K562 (cell line): ENCODE measurements at regions not wholly inside any gene's neighbourhood (a gene's known extent, or its start where the extent isn't known, plus 50 kb on each side); places are given as distances from the start of the nearest gene placed in this dataset.

Source experiments
- ATAC-seq: fragments of 200-7000 bp; cut with Tn5 transposase; 3 replicates; pipeline ENCODE4 v1.9.1; 2020; ENCODE audit warnings: moderate library complexity
- BruUV-seq: library from RNA; stranded (reverse); fragments of 400-500 nt; replicated peaks from 2 replicates; lab custom pipeline; 2021; lab: Mats Ljungman, UMichigan
- CTCF ChIA-PET: fragments of 300-600 bp; formaldehyde crosslinking; extraction: SDS; loops from one replicate; lab custom pipeline; 2021; ENCODE audit warnings: low intra/inter-chr PET ratio; lab: Yijun Ruan, JAX
- POLR2A ChIA-PET: fragments of 300-600, 350-650 bp; sonication (Branson Sonifier 250); formaldehyde crosslinking; extraction: SDS; loops from one replicate; lab custom pipeline; 2021; ENCODE audit warnings: antibody characterized with exemption, inconsistent platforms; lab: Yijun Ruan, JAX
- DNase-seq, 4 experiments: peaks; one replicate each; pipeline versions ENCODE4 v3.0.0 to v3.0.0-alpha.2; 2011 to 2018; ENCODE audit warnings: low spot score in 3 of 4, mixed read lengths in 3 of 4; ENCODE audit errors: extremely low read depth in 1 of 4
- FAIRE-seq: peaks from 2 replicates; lab custom pipeline; 2011; peaks lifted over from hg19 to GRCh38; lab: Jason Lieb, UNC
- H2AFZ ChIP-seq: 2 replicates; pipeline ENCODE4 v1.6.0; 2011; ENCODE audit warnings: low read depth, low read length, control low read depth, inconsistent platforms
- H3K27ac ChIP-seq: fragments of 200-600 bp; 3 replicates; pipeline ENCODE4 v1.8.0; 2011; ENCODE audit warnings: low read depth, mild to moderate bottlenecking, control low read depth, inconsistent platforms, low read length, moderate library complexity, mixed read lengths; ENCODE audit errors: extremely low read depth
- H3K27me3 ChIP-seq, 2 experiments: fragments of 300-600 bp in 1 of 2; 2 replicates in 1 of 2; 3 replicates in 1 of 2; pipeline versions ENCODE4 v1.6.0 to v1.8.0; 2011; ENCODE audit warnings: inconsistent platforms in 2 of 2, low read length in 2 of 2, mild to moderate bottlenecking in 1 of 2, mixed read lengths in 1 of 2, moderate library complexity in 1 of 2; ENCODE audit not compliant: control insufficient read depth in 2 of 2, insufficient read depth in 2 of 2
- H3K36me3 ChIP-seq: fragments of 300-600 bp; 3 replicates; pipeline ENCODE4 v1.8.0; 2011; ENCODE audit warnings: mild to moderate bottlenecking, low read length, inconsistent platforms; ENCODE audit not compliant: control insufficient read depth, insufficient read depth
- H3K4me1 ChIP-seq, 2 experiments: fragments of 200-600 bp in 1 of 2; replicated peaks in 1 of 2; 2 replicates in 1 of 2; 3 replicates in 1 of 2; pipeline versions ENCODE4 v1.5.1 to v1.8.0; 2011; ENCODE audit warnings: inconsistent platforms in 2 of 2, low read length in 2 of 2, mild to moderate bottlenecking in 1 of 2, mixed read lengths in 1 of 2, moderate library complexity in 1 of 2; ENCODE audit not compliant: control insufficient read depth in 2 of 2, insufficient read depth in 2 of 2
- H3K4me2 ChIP-seq: 2 replicates; pipeline ENCODE4 v1.6.1; 2011; ENCODE audit warnings: low read length, control low read depth, inconsistent platforms, mixed read lengths; ENCODE audit not compliant: insufficient read depth
- H3K4me3 ChIP-seq: fragments of 200-600 bp; sonication (generic), shearing (Covaris generic); 2 replicates; pipeline ENCODE4 v1.5.1; 2016; ENCODE audit warnings: control low read depth, inconsistent platforms
- H3K79me2 ChIP-seq: fragments of 200-600 bp; 3 replicates; pipeline ENCODE4 v1.8.0; 2011; ENCODE audit warnings: low read length, inconsistent platforms; ENCODE audit not compliant: control insufficient read depth, insufficient read depth
- H3K9ac ChIP-seq, 2 experiments: 2 replicates each; pipeline versions ENCODE4 v1.6.0 to v1.6.1; 2011; ENCODE audit warnings: low read depth in 2 of 2, low read length in 2 of 2, control low read depth in 1 of 2, inconsistent platforms in 1 of 2, mild to moderate bottlenecking in 1 of 2, mixed read lengths in 1 of 2; ENCODE audit not compliant: insufficient read depth in 1 of 2
- H3K9me1 ChIP-seq: one replicate; pipeline ENCODE4 v1.6.0; 2011; ENCODE audit warnings: inconsistent platforms, mild to moderate bottlenecking, low read length, moderate library complexity; ENCODE audit not compliant: control insufficient read depth, insufficient read depth
- H3K9me3 ChIP-seq: replicated peaks from 2 replicates; pipeline ENCODE4 v1.5.1; 2011; ENCODE audit warnings: low read depth, low read length, inconsistent platforms; ENCODE audit not compliant: control insufficient read depth, insufficient read depth
- H4K20me1 ChIP-seq: replicated peaks from 2 replicates; pipeline ENCODE4 v1.6.1; 2011; ENCODE audit warnings: low read length, inconsistent platforms, mixed read lengths; ENCODE audit not compliant: control insufficient read depth, insufficient read depth
- ARID1B ChIP-seq: fragments of 450-650 bp; IDR thresholded peaks from 2 replicates; pipeline ENCODE4 v1.6.1; 2016; ENCODE audit warnings: antibody characterized with exemption, mild to moderate bottlenecking, inconsistent platforms
- BRCA1 ChIP-seq, 2 experiments: fragments of 450-650 bp in 1 of 2; sonication (generic) in 1 of 2; formaldehyde crosslinking in 1 of 2; IDR thresholded peaks; 2 replicates each; pipeline versions ENCODE4 v1.5.0 to v1.6.1; 2017 to 2020; ENCODE audit warnings: mild to moderate bottlenecking in 1 of 2, missing genetic modification reagents in 1 of 2
- CAMTA2 ChIP-seq: fragments of 250-450 bp; sonication (Bioruptor Pico); conservative IDR thresholded peaks from 2 replicates; pipeline ENCODE4 v1.5.1; 2022
- CBX8 ChIP-seq: fragments of 200-600 bp; sonication (generic); IDR thresholded peaks from 2 replicates; pipeline ENCODE4 v1.6.1; 2012; ENCODE audit warnings: borderline replicate concordance, mixed run types, low read depth, mild to moderate bottlenecking, moderate library complexity, mixed read lengths, low read length, control low read depth, inconsistent platforms; ENCODE audit not compliant: poor library complexity, severe bottlenecking; ENCODE audit errors: extremely low read depth
- CHCHD3 ChIP-seq: fragments of 250-450 bp; sonication (Bioruptor Pico); IDR thresholded peaks from 2 replicates; pipeline ENCODE4 v2.1.2; 2022; ENCODE audit warnings: mild to moderate bottlenecking
- CHD2 ChIP-seq: IDR thresholded peaks from 2 replicates; pipeline ENCODE4 v1.6.1; 2011; ENCODE audit warnings: low read depth, low read length
- FOXJ3 ChIP-seq: sonication (generic); formaldehyde crosslinking; IDR thresholded peaks from 2 replicates; pipeline ENCODE4 v1.4.0; 2020; ENCODE audit warnings: mild to moderate bottlenecking, missing genetic modification reagents
- HNRNPK ChIP-seq: fragments of 200-400 bp; formaldehyde crosslinking; IDR thresholded peaks from one replicate; pipeline ENCODE4 v1.6.1; 2018; ENCODE audit warnings: mild to moderate bottlenecking, low read depth, low read length; ENCODE audit not compliant: poor library complexity, severe bottlenecking
- HNRNPLL ChIP-seq: fragments of 200-400 bp; formaldehyde crosslinking; IDR thresholded peaks from 2 replicates; pipeline ENCODE4 v1.6.1; 2017; ENCODE audit warnings: low read length, low read depth, mild to moderate bottlenecking; ENCODE audit not compliant: poor library complexity, severe bottlenecking
- NFRKB ChIP-seq: fragments of 450-650 bp; IDR thresholded peaks from 2 replicates; pipeline ENCODE4 v1.6.1; 2016; ENCODE audit warnings: low read depth
- NR3C1 ChIP-seq: sonication (generic); formaldehyde crosslinking; IDR thresholded peaks from 2 replicates; pipeline ENCODE4 v1.8.1; 2022; ENCODE audit warnings: missing genetic modification reagents
- RFX7 ChIP-seq: fragments of 250-450 bp; sonication (Bioruptor Pico); IDR thresholded peaks from 2 replicates; pipeline ENCODE4 v1.5.1; 2021; ENCODE audit warnings: mild to moderate bottlenecking
- SETDB1 ChIP-seq: IDR thresholded peaks from one replicate; pipeline ENCODE4 v1.6.1; 2012; ENCODE audit warnings: low read length, control low read depth, inconsistent platforms
- SMAD3 ChIP-seq: fragments of 450-650 bp; formaldehyde crosslinking; conservative IDR thresholded peaks from 2 replicates; pipeline ENCODE4 v1.4.0; 2020; ENCODE audit warnings: mild to moderate bottlenecking
- ZNF431 ChIP-seq: sonication (generic); formaldehyde crosslinking; IDR thresholded peaks from 2 replicates; pipeline ENCODE4 v1.8.0; 2022; ENCODE audit warnings: mild to moderate bottlenecking, missing genetic modification reagents
- ZNF57 ChIP-seq: fragments of 450-650 bp; formaldehyde crosslinking; IDR thresholded peaks from 2 replicates; pipeline ENCODE4 v1.4.0; 2020; ENCODE audit warnings: mild to moderate bottlenecking, moderate library complexity
- WGBS: fragments of 100-300 bp; shearing (Covaris generic); methylation state at CpG from one replicate; pipeline ENCODE4 v1.1.6; 2016; ENCODE audit warnings: low coverage, mixed read lengths; ENCODE audit not compliant: insufficient coverage; ENCODE audit errors: missing lambda C conversion rate; 5-methylcytosine and 5-hydroxymethylcytosine counted together
- in situ Hi-C: fragments of 300-500 bp; cut with MboI; formaldehyde crosslinking; loops from 4 replicates; pipeline ENCODE4 v1.15.0; 2018; ENCODE audit warnings: inconsistent platforms, mixed read lengths
- intact Hi-C: fragments of 100-400 bp; cut with micrococcal nuclease; formaldehyde crosslinking; loops from 2 replicates; pipeline ENCODE4 v1.14.2; 2022
- TF ChIP-seq, protein P1 (sequence below): fragments of 450-650 bp; IDR thresholded peaks from 2 replicates; pipeline ENCODE4 v1.6.1; 2016; ENCODE audit warnings: antibody characterized with exemption
- TF ChIP-seq, protein P2 (sequence below): fragments of 450-650 bp; IDR thresholded peaks from 2 replicates; pipeline ENCODE4 v1.7.0; 2016; ENCODE audit warnings: borderline replicate concordance
- TF ChIP-seq, protein P3 (sequence below): fragments of 450-650 bp; IDR thresholded peaks from 2 replicates; pipeline ENCODE4 v1.6.1; 2016; ENCODE audit warnings: borderline replicate concordance

DNA sequence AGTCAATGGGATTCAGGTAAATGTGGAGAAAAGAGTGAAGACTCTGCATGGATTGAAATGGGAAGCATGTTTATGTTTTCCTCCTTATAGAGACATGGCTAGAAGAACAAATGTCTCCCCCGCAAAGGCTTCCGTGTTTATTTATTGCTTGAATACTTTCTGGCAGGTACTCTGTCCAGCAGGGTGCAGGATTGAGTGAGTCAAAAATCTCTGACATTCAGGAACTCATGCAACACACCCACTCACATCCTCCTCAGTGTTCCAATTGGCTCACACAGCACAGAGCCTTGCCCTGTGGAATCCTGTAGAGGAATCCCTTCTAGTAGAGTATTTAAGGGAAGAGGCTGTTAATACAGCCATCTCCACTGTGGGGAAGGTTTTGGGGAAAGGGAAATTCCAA is 290.3 kb upstream of the VWC2 start:
- FAIRE-seq (no peak), DNase-seq (no peak)
- in situ Hi-C loops = no loop called here
- POLR2A ChIA-PET = no interaction called here
- Histone ChIP-seq H3K4me3 (no peak overlapping the region), H3K4me2 (no peak overlapping the region), H3K9ac (no peak overlapping the region), H3K4me1 (no peaks in the 10 kb centered on the region), H3K9me1 (no peaks in the 10 kb centered on the region), H3K27me3 (no peaks in the 10 kb centered on the region)
- CTCF ChIA-PET = no interaction called here
- BruUV-seq = no TSS peak
- TF ChIP-seq, protein P1, sequence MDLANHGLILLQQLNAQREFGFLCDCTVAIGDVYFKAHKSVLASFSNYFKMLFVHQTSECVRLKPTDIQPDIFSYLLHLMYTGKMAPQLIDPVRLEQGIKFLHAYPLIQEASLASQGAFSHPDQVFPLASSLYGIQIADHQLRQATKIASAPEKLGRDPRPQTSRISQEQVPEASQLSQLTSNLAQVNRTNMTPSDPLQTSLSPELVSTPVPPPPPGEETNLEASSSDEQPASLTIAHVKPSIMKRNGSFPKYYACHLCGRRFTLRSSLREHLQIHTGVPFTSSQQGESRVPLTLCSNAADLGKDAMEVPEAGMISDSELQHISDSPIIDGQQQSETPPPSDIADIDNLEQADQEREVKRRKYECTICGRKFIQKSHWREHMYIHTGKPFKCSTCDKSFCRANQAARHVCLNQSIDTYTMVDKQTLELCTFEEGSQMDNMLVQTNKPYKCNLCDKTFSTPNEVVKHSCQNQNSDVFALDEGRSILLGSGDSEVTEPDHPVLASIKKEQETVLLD = no peak
- no peak for TF ChIP-seq ARID1B
- no peak for TF ChIP-seq CAMTA2
- TF ChIP-seq FOXJ3 = no peak
- TF ChIP-seq NR3C1 (CRISPR knock-in tag) = no peak
- no peak for TF ChIP-seq SETDB1
- TF ChIP-seq CBX8 = no peak
- no peak for TF ChIP-seq CHCHD3 (CRISPR knock-in tag)
- TF ChIP-seq SMAD3 (CRISPR knock-in tag) = no peak
- TF ChIP-seq HNRNPK = no peak
- TF ChIP-seq, protein P2, sequence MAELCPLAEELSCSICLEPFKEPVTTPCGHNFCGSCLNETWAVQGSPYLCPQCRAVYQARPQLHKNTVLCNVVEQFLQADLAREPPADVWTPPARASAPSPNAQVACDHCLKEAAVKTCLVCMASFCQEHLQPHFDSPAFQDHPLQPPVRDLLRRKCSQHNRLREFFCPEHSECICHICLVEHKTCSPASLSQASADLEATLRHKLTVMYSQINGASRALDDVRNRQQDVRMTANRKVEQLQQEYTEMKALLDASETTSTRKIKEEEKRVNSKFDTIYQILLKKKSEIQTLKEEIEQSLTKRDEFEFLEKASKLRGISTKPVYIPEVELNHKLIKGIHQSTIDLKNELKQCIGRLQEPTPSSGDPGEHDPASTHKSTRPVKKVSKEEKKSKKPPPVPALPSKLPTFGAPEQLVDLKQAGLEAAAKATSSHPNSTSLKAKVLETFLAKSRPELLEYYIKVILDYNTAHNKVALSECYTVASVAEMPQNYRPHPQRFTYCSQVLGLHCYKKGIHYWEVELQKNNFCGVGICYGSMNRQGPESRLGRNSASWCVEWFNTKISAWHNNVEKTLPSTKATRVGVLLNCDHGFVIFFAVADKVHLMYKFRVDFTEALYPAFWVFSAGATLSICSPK = no peak
- TF ChIP-seq, protein P3, sequence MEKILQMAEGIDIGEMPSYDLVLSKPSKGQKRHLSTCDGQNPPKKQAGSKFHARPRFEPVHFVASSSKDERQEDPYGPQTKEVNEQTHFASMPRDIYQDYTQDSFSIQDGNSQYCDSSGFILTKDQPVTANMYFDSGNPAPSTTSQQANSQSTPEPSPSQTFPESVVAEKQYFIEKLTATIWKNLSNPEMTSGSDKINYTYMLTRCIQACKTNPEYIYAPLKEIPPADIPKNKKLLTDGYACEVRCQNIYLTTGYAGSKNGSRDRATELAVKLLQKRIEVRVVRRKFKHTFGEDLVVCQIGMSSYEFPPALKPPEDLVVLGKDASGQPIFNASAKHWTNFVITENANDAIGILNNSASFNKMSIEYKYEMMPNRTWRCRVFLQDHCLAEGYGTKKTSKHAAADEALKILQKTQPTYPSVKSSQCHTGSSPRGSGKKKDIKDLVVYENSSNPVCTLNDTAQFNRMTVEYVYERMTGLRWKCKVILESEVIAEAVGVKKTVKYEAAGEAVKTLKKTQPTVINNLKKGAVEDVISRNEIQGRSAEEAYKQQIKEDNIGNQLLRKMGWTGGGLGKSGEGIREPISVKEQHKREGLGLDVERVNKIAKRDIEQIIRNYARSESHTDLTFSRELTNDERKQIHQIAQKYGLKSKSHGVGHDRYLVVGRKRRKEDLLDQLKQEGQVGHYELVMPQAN = no peak
- no peak for TF ChIP-seq BRCA1 (IDR thresholded peaks at IDR 0.05)
- no peak for TF ChIP-seq BRCA1 (CRISPR knock-in tag; IDR thresholded peaks at IDR 0.05)
- no peak for TF ChIP-seq HNRNPLL
- TF ChIP-seq NFRKB = no peak
- TF ChIP-seq RFX7 = no peak
- TF ChIP-seq CHD2 = no peak
- TF ChIP-seq ZNF57 (CRISPR knock-in tag) = no peak
- TF ChIP-seq ZNF431 (CRISPR knock-in tag) = no peak
- TF ChIP-seq, all 486 proteins: peak for 0
- Histone ChIP-seq H3K36me3 (no peaks in the 10 kb centered on the region), H4K20me1 (no peaks in the 10 kb centered on the region), H3K9me3 (no peaks in the 10 kb centered on the region), H3K27ac (no peak overlapping the region), H3K79me2 (no peaks in the 10 kb centered on the region), H2AFZ (no peak overlapping the region)
- ATAC-seq = no peak
- intact Hi-C loops = no loop called here
- 0% methylated on average over 2 of the region's 2 CpGs for WGBS
